ENCODE measurements at regions not wholly inside any gene's neighbourhood (a gene's known extent, or its start where the extent isn't known, plus 50 kb on each side); places are given as distances from the start of the nearest gene placed in this dataset.

GRCh38 chr6:43953256-43953655 lies 174.0 kb downstream of the MRPL14 start:
- TF ChIP-seq POU6F1 (CRISPR knock-in tag; IDR thresholded peaks at IDR 0.05; ENCODE audit: borderline replicate concordance, low read depth) (no peak), RARB (CRISPR knock-in tag; IDR thresholded peaks at IDR 0.05) (no peak), CSDC2 (CRISPR knock-in tag; IDR thresholded peaks at IDR 0.05) (no peak), TOX (CRISPR knock-in tag; IDR thresholded peaks at IDR 0.05; ENCODE audit: borderline replicate concordance) (no peak), ZFP3 (CRISPR knock-in tag; IDR thresholded peaks at IDR 0.05) (no peak), ZC3H10 (CRISPR knock-in tag; IDR thresholded peaks at IDR 0.05) (no peak)
